ENCODE measurements at regions not wholly inside any gene's neighbourhood (a gene's known extent, or its start where the extent isn't known, plus 50 kb on each side); places are given as distances from the start of the nearest gene placed in this dataset.

DNA sequence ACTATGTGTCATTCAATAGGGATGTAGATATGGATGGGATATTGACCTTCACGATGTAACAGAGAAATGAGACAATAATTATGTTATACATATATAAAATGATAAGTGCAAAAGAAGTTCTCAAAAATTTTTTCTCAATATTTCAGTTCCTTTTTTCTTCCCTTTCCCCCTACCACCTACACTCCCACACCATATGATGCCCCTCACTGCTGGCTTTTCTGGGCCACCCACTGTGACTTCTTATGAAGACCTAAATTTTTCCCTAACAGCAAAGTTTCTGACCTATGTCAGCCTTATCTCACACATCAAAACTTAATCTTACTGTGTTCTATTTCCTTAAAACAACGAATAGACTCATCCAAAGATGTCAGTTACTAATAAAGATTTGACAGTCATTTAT is 89.9 kb upstream of the MYLIP start:
- TF ChIP-seq, protein P1, sequence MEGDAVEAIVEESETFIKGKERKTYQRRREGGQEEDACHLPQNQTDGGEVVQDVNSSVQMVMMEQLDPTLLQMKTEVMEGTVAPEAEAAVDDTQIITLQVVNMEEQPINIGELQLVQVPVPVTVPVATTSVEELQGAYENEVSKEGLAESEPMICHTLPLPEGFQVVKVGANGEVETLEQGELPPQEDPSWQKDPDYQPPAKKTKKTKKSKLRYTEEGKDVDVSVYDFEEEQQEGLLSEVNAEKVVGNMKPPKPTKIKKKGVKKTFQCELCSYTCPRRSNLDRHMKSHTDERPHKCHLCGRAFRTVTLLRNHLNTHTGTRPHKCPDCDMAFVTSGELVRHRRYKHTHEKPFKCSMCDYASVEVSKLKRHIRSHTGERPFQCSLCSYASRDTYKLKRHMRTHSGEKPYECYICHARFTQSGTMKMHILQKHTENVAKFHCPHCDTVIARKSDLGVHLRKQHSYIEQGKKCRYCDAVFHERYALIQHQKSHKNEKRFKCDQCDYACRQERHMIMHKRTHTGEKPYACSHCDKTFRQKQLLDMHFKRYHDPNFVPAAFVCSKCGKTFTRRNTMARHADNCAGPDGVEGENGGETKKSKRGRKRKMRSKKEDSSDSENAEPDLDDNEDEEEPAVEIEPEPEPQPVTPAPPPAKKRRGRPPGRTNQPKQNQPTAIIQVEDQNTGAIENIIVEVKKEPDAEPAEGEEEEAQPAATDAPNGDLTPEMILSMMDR (IDR thresholded peaks at IDR 0.05; ENCODE audit: low read depth, low read length, poor library complexity, severe bottlenecking): no peak
- no peak for TF ChIP-seq EZH2phosphoT487 (IDR thresholded peaks at IDR 0.05; ENCODE audit: borderline replicate concordance, low read length)

All from DOHH2 (cell line).